ENCODE measurements at regions not wholly inside any gene's neighbourhood (a gene's known extent, or its start where the extent isn't known, plus 50 kb on each side); places are given as distances from the start of the nearest gene placed in this dataset.

- Histone ChIP-seq H3K27me3 (replicated peaks in 1 of 4; ENCODE audit: control insufficient read depth in 3 of 4, extremely low read depth in 1 of 4, insufficient read depth in 3 of 4, low read length in 3 of 4) (no peaks in the 10 kb centered on the region), H3K4me1 (replicated peaks in 1 of 4; ENCODE audit: control insufficient read depth in 3 of 4, insufficient read depth in 4 of 4, low read length in 3 of 4) (no peaks in the 10 kb centered on the region), H2BK120ac (replicated peaks; ENCODE audit: low read depth, low read length) (no peak overlapping the region), H2BK15ac (ENCODE audit: low read length) (no peak overlapping the region), H4K20me1 (replicated peaks in 1 of 2; ENCODE audit: control insufficient read depth in 1 of 2, insufficient read depth in 2 of 2, low read length in 2 of 2) (no peaks in the 10 kb centered on the region), H3K4me2 (ENCODE audit: insufficient read depth in 1 of 2, low read depth in 2 of 2, low read length in 2 of 2) (no peak overlapping the region), H3K36me3 (ENCODE audit: control insufficient read depth in 2 of 4, insufficient read depth in 4 of 4, low read length in 3 of 4) (no peaks in the 10 kb centered on the region), H3K9me3 (ENCODE audit: insufficient read depth in 2 of 2, low read depth in 1 of 2, low read length in 1 of 2) (peaks cover 0 to 3% of the 10 kb centered on the region in 2 experiments; a peak in 1 of 4 replicates), H3K14ac (ENCODE audit: insufficient read length) (no peak overlapping the region), H2BK20ac (ENCODE audit: low read length) (no peak overlapping the region), H3K23ac (ENCODE audit: insufficient read length) (no peak overlapping the region), H4K5ac (ENCODE audit: insufficient read length, low read depth, low read length) (no peak overlapping the region), H2AK5ac (ENCODE audit: low read depth, low read length) (no peak overlapping the region), H3K79me2 (ENCODE audit: control insufficient read depth in 1 of 2, insufficient read depth in 2 of 2, low read length in 2 of 2) (no peaks in the 10 kb centered on the region), H3K4ac (replicated peaks; ENCODE audit: insufficient read length, low read depth, low read length) (no peak overlapping the region), H2BK12ac (ENCODE audit: low read depth, low read length) (no peak overlapping the region), H3K79me1 (ENCODE audit: low read depth, low read length) (no peaks in the 10 kb centered on the region), H4K91ac (replicated peaks; ENCODE audit: insufficient read length, low read length) (no peak overlapping the region), H3K27ac (ENCODE audit: low read depth, low read length) (no peak overlapping the region), H3K9ac (replicated peaks in 1 of 4; ENCODE audit: extremely low read depth in 1 of 4, low read depth in 3 of 4, low read length in 3 of 4) (no peak overlapping the region), H3K23me2 (ENCODE audit: low read depth, low read length) (no peaks in the 10 kb centered on the region), H3K4me3 (ENCODE audit: extremely low read depth in 1 of 4, insufficient read depth in 2 of 4, low read depth in 3 of 4, low read length in 4 of 4) (no peak overlapping the region), H2AFZ (ENCODE audit: low read length) (no peak overlapping the region), H4K8ac (ENCODE audit: extremely low read depth, insufficient read depth, low read length) (no peak overlapping the region), H3K56ac (replicated peaks; ENCODE audit: insufficient read length, low read depth, low read length) (no peak overlapping the region), H2BK5ac (ENCODE audit: low read depth, low read length) (no peak overlapping the region), H3K18ac (ENCODE audit: extremely low read depth, low read length) (no peak overlapping the region)
- POLR2A ChIA-PET (ENCODE audit: partially characterized antibody) = no interaction called here
- DNase-seq (ENCODE audit: low read depth in 1 of 2, low spot score in 2 of 2) = no peak
- 100% methylated on average over 4 of the region's 4 CpGs; no CpG with 5 or more reads in 1 of the 2 experiments for WGBS, 2 experiments (ENCODE audit: extremely low coverage in 1 of 2, insufficient coverage in 1 of 2, insufficient read length in 1 of 2, insufficient replicate concordance in 2 of 2, low coverage in 1 of 2, low lambda C conversion rate in 2 of 2, missing lambda C conversion rate in 1 of 2)
- CTCF ChIA-PET (ENCODE audit: partially characterized antibody) = interaction anchor here (0.7 kb wide), 1 partner anchor 10 kb away, joined by 3 read pairs; no protein-coding TSS in a partner anchor
- TF ChIP-seq CHD2 (IDR thresholded peaks at IDR 0.05; ENCODE audit: low read length) (no peak), ATF3 (IDR thresholded peaks at IDR 0.05; ENCODE audit: insufficient read depth, low read depth, low read length) (no peak), SAP30 (IDR thresholded peaks at IDR 0.05; ENCODE audit: insufficient read depth, insufficient replicate concordance, low read length) (no peak), E2F6 (IDR thresholded peaks at IDR 0.05) (no peak), RAD21 (IDR thresholded peaks at IDR 0.05 in 1 of 2, conservative IDR thresholded peaks at IDR 0.05 in 1 of 2; ENCODE audit: low read depth in 2 of 2, low read length in 2 of 2) (no peak), NRF1 (IDR thresholded peaks at IDR 0.05; ENCODE audit: low read depth, low read length) (no peak), SRF (IDR thresholded peaks at IDR 0.05; ENCODE audit: low read depth, low read length) (no peak), TAF1 (IDR thresholded peaks at IDR 0.05; ENCODE audit: low read depth, low read length) (no peak), CEBPB (IDR thresholded peaks at IDR 0.05; ENCODE audit: low read depth, low read length) (no peak), CTBP2 (IDR thresholded peaks at IDR 0.05; ENCODE audit: borderline replicate concordance, insufficient read depth, insufficient read length, low read length) (no peak), MAX (IDR thresholded peaks at IDR 0.05) (no peak), RXRA (IDR thresholded peaks at IDR 0.05; ENCODE audit: insufficient read depth, low read depth, low read length) (no peak), SP2 (IDR thresholded peaks at IDR 0.05; ENCODE audit: low read length) (no peak), TEAD4 (IDR thresholded peaks at IDR 0.05; ENCODE audit: low read depth, low read length) (no peak)
- no peak for FAIRE-seq
Measured at GRCh38 chr9:28741459-28741858, 1168.2 kb upstream of the C9orf72 start.
